K562 (cell line): ENCODE measurements at regions not wholly inside any gene's neighbourhood (a gene's known extent, or its start where the extent isn't known, plus 50 kb on each side); places are given as distances from the start of the nearest gene placed in this dataset.

Source experiments
- BRCA1 ChIP-seq, 2 experiments: fragments of 450-650 bp in 1 of 2; sonication (generic) in 1 of 2; formaldehyde crosslinking in 1 of 2; IDR thresholded peaks; 2 replicates each; pipeline versions ENCODE4 v1.5.0 to v1.6.1; 2017 to 2020; ENCODE audit warnings: mild to moderate bottlenecking in 1 of 2, missing genetic modification reagents in 1 of 2
- CTCF ChIP-seq, 3 experiments: IDR thresholded peaks in 2 of 3; conservative IDR thresholded peaks in 1 of 3; 2 replicates each; pipeline ENCODE4 v1.5.1; 2011 to 2012; ENCODE audit warnings: low read length in 3 of 3, mild to moderate bottlenecking in 3 of 3, control low read depth in 2 of 3, improper control_type of control experiment in 1 of 3, inconsistent platforms in 1 of 3, low read depth in 1 of 3, mixed read lengths in 1 of 3, moderate library complexity in 1 of 3; ENCODE audit not compliant: insufficient read depth in 2 of 3
- FOXA1 ChIP-seq: fragments of 450-650 bp; IDR thresholded peaks from 2 replicates; pipeline ENCODE4 v1.6.1; 2016; ENCODE audit warnings: mild to moderate bottlenecking, borderline replicate concordance
- KAT8 ChIP-seq: fragments of 450-650 bp; IDR thresholded peaks from 2 replicates; pipeline ENCODE4 v1.6.1; 2016; ENCODE audit warnings: low read depth, mild to moderate bottlenecking
- YY1 ChIP-seq, 3 experiments: IDR thresholded peaks; 2 replicates each; pipeline ENCODE4 v1.6.1; 2011; ENCODE audit warnings: low read length in 2 of 3, mild to moderate bottlenecking in 2 of 3, moderate library complexity in 2 of 3, borderline replicate concordance in 1 of 3, control low read depth in 1 of 3, low read depth in 1 of 3; ENCODE audit not compliant: insufficient read depth in 3 of 3, insufficient replicate concordance in 2 of 3, control insufficient read depth in 1 of 3, insufficient read length in 1 of 3; ENCODE audit errors: extremely low read depth in 1 of 3
- ZNF609 ChIP-seq: sonication (generic); formaldehyde crosslinking; IDR thresholded peaks from 2 replicates; pipeline ENCODE4 v1.8.1; 2023; ENCODE audit warnings: missing genetic modification reagents, mild to moderate bottlenecking, borderline replicate concordance
- TF ChIP-seq, protein P1 (sequence below): fragments of 250-450 bp; sonication (Bioruptor Pico); IDR thresholded peaks from 2 replicates; pipeline ENCODE4 v1.6.1; 2021; ENCODE audit warnings: mild to moderate bottlenecking

DNA sequence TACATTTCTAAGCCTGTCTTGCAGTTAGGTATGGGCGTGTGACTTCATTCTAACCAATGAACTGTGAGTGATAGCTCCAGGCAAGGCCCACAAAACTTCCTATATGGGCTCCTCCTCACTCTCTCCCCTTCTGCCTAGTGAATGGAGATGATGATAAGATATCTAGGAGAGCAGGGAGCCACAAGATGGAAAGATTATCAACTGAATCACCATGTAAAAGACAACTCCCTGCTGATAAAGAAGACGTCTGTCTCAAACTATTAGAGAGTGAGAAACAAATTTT, 237.1 kb downstream of the GPD2 start:
- TF ChIP-seq YY1 (IDR thresholded peaks at IDR 0.05; ENCODE audit: borderline replicate concordance in 1 of 3, control insufficient read depth in 1 of 3, extremely low read depth in 1 of 3, insufficient read depth in 3 of 3, insufficient read length in 1 of 3, insufficient replicate concordance in 2 of 3, low read depth in 1 of 3, low read length in 2 of 3) (no peak), BRCA1 (IDR thresholded peaks at IDR 0.05) (no peak), BRCA1 (CRISPR knock-in tag; IDR thresholded peaks at IDR 0.05) (no peak), CTCF (IDR thresholded peaks at IDR 0.05 in 2 of 3, conservative IDR thresholded peaks at IDR 0.05 in 1 of 3; ENCODE audit: insufficient read depth in 2 of 3, low read depth in 1 of 3, low read length in 3 of 3) (no peak), FOXA1 (no peak), ZNF609 (no peak), KAT8 (no peak)
- TF ChIP-seq, protein P1, sequence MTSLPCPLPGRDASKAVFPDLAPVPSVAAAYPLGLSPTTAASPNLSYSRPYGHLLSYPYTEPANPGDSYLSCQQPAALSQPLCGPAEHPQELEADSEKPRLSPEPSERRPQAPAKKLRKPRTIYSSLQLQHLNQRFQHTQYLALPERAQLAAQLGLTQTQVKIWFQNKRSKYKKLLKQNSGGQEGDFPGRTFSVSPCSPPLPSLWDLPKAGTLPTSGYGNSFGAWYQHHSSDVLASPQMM (CRISPR knock-in tag) = no peak
